Ishikawa (cell line): ENCODE measurements at regions not wholly inside any gene's neighbourhood (a gene's known extent, or its start where the extent isn't known, plus 50 kb on each side); places are given as distances from the start of the nearest gene placed in this dataset.

Experiments used
- CEBPB ChIP-seq: IDR thresholded peaks from 2 replicates; pipeline ENCODE4 v1.6.1; 2012
- CREB1 ChIP-seq: IDR thresholded peaks from 2 replicates; pipeline ENCODE4 v1.6.1; 2012; ENCODE audit warnings: low read depth
- EGR1 ChIP-seq: IDR thresholded peaks from 2 replicates; pipeline ENCODE4 v1.6.1; 2012
- EP300 ChIP-seq: IDR thresholded peaks from 2 replicates; pipeline ENCODE4 v1.6.1; 2012; ENCODE audit warnings: borderline replicate concordance
- FOXM1 ChIP-seq: IDR thresholded peaks from 2 replicates; pipeline ENCODE4 v1.6.1; 2012; ENCODE audit warnings: low read depth, borderline replicate concordance
- MAX ChIP-seq: IDR thresholded peaks from 2 replicates; pipeline ENCODE4 v1.6.1; 2012
- NFIC ChIP-seq: IDR thresholded peaks from 2 replicates; pipeline ENCODE4 v1.6.1; 2012
- RAD21 ChIP-seq: IDR thresholded peaks from 2 replicates; pipeline ENCODE4 v1.6.1; 2012; ENCODE audit warnings: low read depth
- REST ChIP-seq: IDR thresholded peaks from 2 replicates; pipeline ENCODE4 v1.6.1; 2012; ENCODE audit warnings: low read depth, mild to moderate bottlenecking
- TAF1 ChIP-seq: IDR thresholded peaks from 2 replicates; pipeline ENCODE4 v1.6.1; 2012; ENCODE audit warnings: low read depth, mild to moderate bottlenecking
- TEAD4 ChIP-seq: IDR thresholded peaks from 2 replicates; pipeline ENCODE4 v1.6.1; 2012
- YY1 ChIP-seq: IDR thresholded peaks from 2 replicates; pipeline ENCODE4 v1.6.1; 2012; ENCODE audit warnings: low read depth
- ZBTB7A ChIP-seq: IDR thresholded peaks from 2 replicates; pipeline ENCODE4 v1.6.1; 2012; ENCODE audit warnings: low read depth
- TF ChIP-seq, protein P1 (sequence below): IDR thresholded peaks from 2 replicates; pipeline ENCODE4 v1.6.1; 2012

DNA sequence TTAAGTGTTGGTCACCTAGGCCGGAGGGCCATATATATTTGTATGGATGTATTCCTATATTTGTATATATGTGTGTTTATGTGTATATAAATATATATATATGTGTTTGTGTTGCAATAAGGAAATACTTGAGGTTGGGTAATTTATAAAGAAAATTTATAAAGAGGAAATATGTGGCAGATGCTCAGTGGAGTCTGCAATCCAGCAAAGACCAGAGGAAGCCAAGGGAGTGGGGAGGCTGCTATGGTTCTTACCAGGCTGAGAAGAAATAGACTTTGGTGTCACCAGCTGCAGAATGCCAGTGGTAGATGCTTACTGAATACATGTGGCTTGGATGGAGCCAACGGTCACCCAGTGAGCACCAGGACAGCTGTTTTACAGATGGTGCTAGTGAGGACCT, 97.4 kb upstream of the ELOVL5 start:
- TF ChIP-seq REST (no peak), TEAD4 (no peak), TAF1 (no peak), CREB1 (no peak), FOXM1 (no peak), NFIC (no peak), ZBTB7A (no peak), MAX (no peak), RAD21 (no peak), EP300 (no peak), YY1 (no peak), CEBPB (no peak)
- TF ChIP-seq, protein P1, sequence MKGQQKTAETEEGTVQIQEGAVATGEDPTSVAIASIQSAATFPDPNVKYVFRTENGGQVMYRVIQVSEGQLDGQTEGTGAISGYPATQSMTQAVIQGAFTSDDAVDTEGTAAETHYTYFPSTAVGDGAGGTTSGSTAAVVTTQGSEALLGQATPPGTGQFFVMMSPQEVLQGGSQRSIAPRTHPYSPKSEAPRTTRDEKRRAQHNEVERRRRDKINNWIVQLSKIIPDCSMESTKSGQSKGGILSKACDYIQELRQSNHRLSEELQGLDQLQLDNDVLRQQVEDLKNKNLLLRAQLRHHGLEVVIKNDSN: no peak

GRCh38 chr6:53441761-53442160, 93.0 kb upstream of the ELOVL5 start:
- no peak for TF ChIP-seq EGR1

DNA sequence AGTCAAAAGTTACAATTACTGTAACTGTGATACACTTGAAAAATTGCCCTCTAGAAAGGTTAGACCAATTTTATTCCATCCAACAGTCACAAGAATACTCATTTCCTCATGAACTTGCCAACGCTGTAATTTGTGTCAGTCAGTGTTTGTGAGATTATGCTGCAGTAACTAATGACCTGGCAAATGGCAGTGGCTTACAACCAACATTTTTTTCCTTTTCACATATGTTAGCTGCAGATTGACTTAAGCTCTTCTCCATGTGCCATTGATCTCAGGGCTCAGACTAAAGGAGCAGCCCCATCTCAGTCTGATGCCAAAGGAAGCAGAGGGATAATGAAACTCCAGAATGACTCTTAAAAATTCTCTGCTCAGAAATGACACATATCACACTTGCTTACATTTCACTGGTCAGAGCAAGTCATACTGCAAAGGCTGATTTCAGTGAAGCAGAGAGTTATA, 92.3 kb upstream of the ELOVL5 start:
- no peak for TF ChIP-seq CREB1
- TF ChIP-seq YY1: no peak
- no peak for TF ChIP-seq REST
- no peak for TF ChIP-seq NFIC
- TF ChIP-seq, protein P1: no peak
- no peak for TF ChIP-seq ZBTB7A

- TF ChIP-seq EGR1 (no peak), TAF1 (no peak), CEBPB (no peak), ZBTB7A (no peak), TEAD4 (no peak), CREB1 (no peak), NFIC (no peak), RAD21 (no peak), MAX (no peak), EP300 (no peak)
These were observed 91.7 kb upstream of the ELOVL5 start for GRCh38 chr6:53440336-53440945.

GRCh38 chr6:53439556-53439955, 90.8 kb upstream of the ELOVL5 start:
- TF ChIP-seq TEAD4: no peak
- no peak for TF ChIP-seq CEBPB
- TF ChIP-seq REST: no peak
- TF ChIP-seq MAX: no peak
- TF ChIP-seq NFIC: no peak
